ENCODE measurements at regions not wholly inside any gene's neighbourhood (a gene's known extent, or its start where the extent isn't known, plus 50 kb on each side); places are given as distances from the start of the nearest gene placed in this dataset.

- Histone ChIP-seq H3K4me2 (ENCODE audit: low read depth, low read length) (peak overlapping the region; percentile 30; the same call in 1 of the 2 replicates), H3K9ac (ENCODE audit: low read depth, low read length) (no peak overlapping the region), H3K56ac (ENCODE audit: extremely low read depth, insufficient read depth, low read length) (peak overlapping the region; percentile 21; the same call in 1 of the 2 replicates), H3K27me3 (ENCODE audit: control insufficient read depth, insufficient read depth, low read length) (no peaks in the 10 kb centered on the region), H3K4me3 (ENCODE audit: insufficient read depth, low read depth, low read length) (no peak overlapping the region), H3K79me1 (ENCODE audit: low read depth in 1 of 2, low read length in 2 of 2) (no peaks in the 10 kb centered on the region), H4K20me1 (ENCODE audit: insufficient read depth, low read length) (no peaks in the 10 kb centered on the region), H4K8ac (ENCODE audit: low read depth in 2 of 2, low read length in 2 of 2) (peak overlapping the region; percentile 72 to 93; a peak in 3 of 4 replicates), H3K36me3 (ENCODE audit: control insufficient read depth, insufficient read depth, low read length) (no peaks in the 10 kb centered on the region), H2BK120ac (ENCODE audit: low read depth, low read length) (peak overlapping the region; percentile 83), H2BK20ac (ENCODE audit: low read depth, low read length) (peak overlapping the region; percentile 81), H2AK5ac (ENCODE audit: low read depth, low read length) (no peak overlapping the region), H3K4me1 (ENCODE audit: control insufficient read depth, insufficient read depth, low read length) (peaks cover 9% of the 10 kb centered on the region), H3K27ac (ENCODE audit: insufficient read depth, low read length) (peak overlapping the region; percentile 21; the same call in 1 of the 2 replicates), H2BK5ac (ENCODE audit: low read depth, low read length, poor library complexity, severe bottlenecking) (peak overlapping the region; percentile 88), H3K4ac (ENCODE audit: low read depth, low read length) (peak overlapping the region; percentile 78; the same call in 1 of the 2 replicates), H4K91ac (ENCODE audit: insufficient read depth, low read depth, low read length) (peak overlapping the region; percentile 69; the same call in 1 of the 2 replicates), H2AK9ac (replicated peaks; ENCODE audit: low read depth, low read length, poor library complexity) (no peak overlapping the region), H3K9me1 (ENCODE audit: insufficient read depth, low read length) (peaks cover 5% of the 10 kb centered on the region; the same call in 1 of the 2 replicates), H2AFZ (replicated peaks; ENCODE audit: low read length, poor library complexity) (no peak overlapping the region), H4K5ac (ENCODE audit: low read depth, low read length) (peak overlapping the region; percentile 38; the same call in 1 of the 2 replicates), H3K14ac (replicated peaks; ENCODE audit: low read depth, low read length) (peak overlapping the region; percentile 26; the same call in 1 of the 2 replicates), H3K23ac (ENCODE audit: low read depth, low read length) (no peak overlapping the region; the same call in 1 of the 2 replicates), H3K18ac (ENCODE audit: low read depth, low read length) (peak overlapping the region; percentile 78; the same call in 1 of the 2 replicates), H3K9me3 (ENCODE audit: control insufficient read depth, insufficient read depth, low read length) (no peaks in the 10 kb centered on the region), H2BK15ac (ENCODE audit: low read depth, low read length) (peak overlapping the region; percentile 99; the same call in 1 of the 3 replicates)
- dilution Hi-C loops (cut with HindIII; ENCODE audit: low sequenced_read_pairs, unreplicated experiment) (no loop called here), in situ Hi-C loops (cut with MboI; ENCODE audit: low sequenced_read_pairs) (no loop called here), intact Hi-C loops (cut with micrococcal nuclease) (no loop called here)
- POLR2A ChIA-PET (ENCODE audit: unreplicated experiment), result interaction anchor here (3.0 kb wide), 1 partner anchor 10 kb away, joined by 12 read pairs; no protein-coding TSS in a partner anchor
- WGBS, 2 experiments (ENCODE audit: extremely low coverage in 2 of 2, insufficient read length in 1 of 2), result no CpG with 5 or more reads among the region's 5 CpGs
- no TSS peak for BruUV-seq (replicated peaks)
- peak; percentile 81 for ATAC-seq (ENCODE audit: low read depth)
- TF ChIP-seq RFX5 (IDR thresholded peaks at IDR 0.05; ENCODE audit: low read depth, low read length) (no peak), MXI1 (IDR thresholded peaks at IDR 0.05; ENCODE audit: borderline replicate concordance, low read depth, low read length) (no peak), BHLHE40 (IDR thresholded peaks at IDR 0.05; ENCODE audit: low read depth, low read length) (no peak), ELK1 (IDR thresholded peaks at IDR 0.05; ENCODE audit: borderline replicate concordance, low read depth, low read length) (no peak), CEBPB (IDR thresholded peaks at IDR 0.05; ENCODE audit: low read depth, low read length) (no peak), POLR2A (IDR thresholded peaks at IDR 0.05; ENCODE audit: low read depth, low read length) (no peak), MAZ (IDR thresholded peaks at IDR 0.05; ENCODE audit: borderline replicate concordance, low read depth, low read length) (no peak), CHD1 (IDR thresholded peaks at IDR 0.05; ENCODE audit: low read depth, low read length) (no peak), NFE2L2 (IDR thresholded peaks at IDR 0.05; ENCODE audit: low read depth, low read length) (no peak), RCOR1 (IDR thresholded peaks at IDR 0.05; ENCODE audit: insufficient replicate concordance, low read length) (no peak), RAD21 (IDR thresholded peaks at IDR 0.05; ENCODE audit: low read length) (no peak), SMC3 (IDR thresholded peaks at IDR 0.05; ENCODE audit: low read depth, low read length) (no peak), USF2 (IDR thresholded peaks at IDR 0.05; ENCODE audit: low read depth, low read length) (no peak)
- DNase-seq, result peak; percentile 73
- CTCF ChIA-PET, result no interaction called here
These were observed 114.5 kb upstream of the KCNK2 start for GRCh38 chr1:214967865-214968575.

All from IMR-90 (cell line).